ENCODE measurements at regions not wholly inside any gene's neighbourhood (a gene's known extent, or its start where the extent isn't known, plus 50 kb on each side); places are given as distances from the start of the nearest gene placed in this dataset.

- no peak for DNase-seq
Observed at GRCh38 chr4:114472269-114473032, 126.2 kb upstream of the UGT8 start.

GRCh38 chr4:114474188-114474800, 124.3 kb upstream of the UGT8 start:
- DNase-seq, result no peak

- DNase-seq, result no peak
Observed at GRCh38 chr4:114476310-114476709, 122.3 kb upstream of the UGT8 start.

GRCh38 chr4:114479595-114479994, 119.0 kb upstream of the UGT8 start:
- DNase-seq, result peak; percentile 1

GRCh38 chr4:114481856-114482255, 116.8 kb upstream of the UGT8 start:
- no peak for DNase-seq

- no peak for DNase-seq
Observed at GRCh38 chr4:114487101-114487500, 111.5 kb upstream of the UGT8 start.

GRCh38 chr4:114488301-114488982, 110.2 kb upstream of the UGT8 start:
- DNase-seq, result no peak

- DNase-seq, result no peak
Observed at GRCh38 chr4:114494246-114494803, 104.3 kb upstream of the UGT8 start.

GRCh38 chr4:114495471-114495928, 103.1 kb upstream of the UGT8 start:
- no peak for DNase-seq

- no peak for DNase-seq
Observed at GRCh38 chr4:114497116-114497515, 101.5 kb upstream of the UGT8 start.

GRCh38 chr4:114509340-114509739, 89.3 kb upstream of the UGT8 start:
- DNase-seq, result no peak

GRCh38 chr4:114512595-114513295, 85.9 kb upstream of the UGT8 start:
- DNase-seq, result no peak

GRCh38 chr4:114519368-114519767, 79.2 kb upstream of the UGT8 start:
- no peak for DNase-seq

- no peak for DNase-seq
Observed at GRCh38 chr4:114527170-114527569, 71.4 kb upstream of the UGT8 start.

GRCh38 chr4:114527637-114528036, 71.0 kb upstream of the UGT8 start:
- no peak for DNase-seq

- no peak for DNase-seq
Observed at GRCh38 chr4:114535725-114536124, 62.9 kb upstream of the UGT8 start.

- DNase-seq, result no peak
Observed at GRCh38 chr4:114537352-114537751, 61.3 kb upstream of the UGT8 start.

GRCh38 chr4:114538012-114538617, 60.5 kb upstream of the UGT8 start:
- no peak for DNase-seq

GRCh38 chr4:114539985-114540384, 58.6 kb upstream of the UGT8 start:
- no peak for DNase-seq

GRCh38 chr4:114547340-114548134, 51.1 kb upstream of the UGT8 start:
- no peak for DNase-seq

Data from NCI-H1092 (cell line).